Colonic mucosa (tissue), 4 donors: ENCODE measurements at regions not wholly inside any gene's neighbourhood (a gene's known extent, or its start where the extent isn't known, plus 50 kb on each side); places are given as distances from the start of the nearest gene placed in this dataset.

Experiments used
- DNase-seq: peaks from one replicate; pipeline ENCODE4 v3.0.0-alpha.2; 2020
- H3K27ac ChIP-seq: fragments of 200-600 bp; one replicate; pipeline ENCODE4 v1.8.0; 2021
- H3K27me3 ChIP-seq: fragments of 200-600 bp; one replicate; pipeline ENCODE4 v1.8.0; 2021
- H3K36me3 ChIP-seq: fragments of 200-600 bp; one replicate; pipeline ENCODE4 v1.8.0; 2021
- H3K4me1 ChIP-seq: fragments of 200-600 bp; one replicate; pipeline ENCODE4 v1.8.0; 2021; ENCODE audit warnings: mild to moderate bottlenecking
- H3K4me3 ChIP-seq: fragments of 200-600 bp; one replicate; pipeline ENCODE4 v1.8.0; 2021
- H3K9ac ChIP-seq, 2 donors: one replicate each; pipeline ENCODE4 v1.7.0; 2013; ENCODE audit warnings: control low read depth in 2 of 2, low read depth in 2 of 2, low read length in 2 of 2
- H3K9me3 ChIP-seq: fragments of 200-600 bp; one replicate; pipeline ENCODE4 v1.8.0; 2021
- CTCF ChIP-seq: fragments of 200-600 bp; IDR thresholded peaks from one replicate; pipeline ENCODE4 v1.8.0; 2022; ENCODE audit warnings: antibody characterized with exemption, mild to moderate bottlenecking
- intact Hi-C: fragments of 100-400 bp; cut with DNase I; formaldehyde crosslinking; loops from one replicate; pipeline ENCODE4 v1.14.1; 2022
- donor health status: healthy.
- donor health status: DM: no; HTN: no; CAD: no.
- donor health status: DM: no; HTN: no; CAD: no.

GRCh38 chr1:22288593-22289241 is 145.8 kb upstream of the WNT4 start:
- intact Hi-C loops = no loop called here
- no peaks in the 10 kb centered on the region for H3K36me3 ChIP-seq
- H3K27me3 ChIP-seq = no peaks in the 10 kb centered on the region
- no peak for TF ChIP-seq CTCF
- H3K4me3 ChIP-seq = no peak overlapping the region
- no peaks in the 10 kb centered on the region for H3K9me3 ChIP-seq
- H3K9ac ChIP-seq = no peak overlapping the region
- H3K27ac ChIP-seq = no peak overlapping the region
- no peaks in the 10 kb centered on the region for H3K4me1 ChIP-seq
- DNase-seq = no peak

GRCh38 chr1:22289307-22289995 is 146.6 kb upstream of the WNT4 start:
- DNase-seq = no peak
- Histone ChIP-seq H3K36me3 (no peaks in the 10 kb centered on the region), H3K9me3 (no peaks in the 10 kb centered on the region), H3K9ac (no peak overlapping the region), H3K27ac (no peak overlapping the region), H3K4me3 (no peak overlapping the region), H3K27me3 (no peaks in the 10 kb centered on the region), H3K4me1 (no peaks in the 10 kb centered on the region)
- TF ChIP-seq CTCF = no peak
- intact Hi-C loops = no loop called here

GRCh38 chr1:22290157-22290556 is 147.3 kb upstream of the WNT4 start:
- Histone ChIP-seq H3K9ac (no peak overlapping the region), H3K27me3 (no peaks in the 10 kb centered on the region), H3K4me3 (no peak overlapping the region), H3K27ac (no peak overlapping the region), H3K9me3 (no peaks in the 10 kb centered on the region), H3K4me1 (no peaks in the 10 kb centered on the region), H3K36me3 (no peaks in the 10 kb centered on the region)
- intact Hi-C loops = no loop called here
- DNase-seq = no peak
- TF ChIP-seq CTCF = no peak

- Histone ChIP-seq H3K27ac (no peak overlapping the region), H3K9me3 (no peaks in the 10 kb centered on the region), H3K4me1 (no peaks in the 10 kb centered on the region), H3K27me3 (no peaks in the 10 kb centered on the region), H3K9ac (no peak overlapping the region), H3K4me3 (no peak overlapping the region), H3K36me3 (no peaks in the 10 kb centered on the region)
- no peak for TF ChIP-seq CTCF
- DNase-seq = no peak
- intact Hi-C loops = no loop called here
These were observed 147.7 kb upstream of the WNT4 start for GRCh38 chr1:22290611-22291010.

- no peaks in the 10 kb centered on the region for H3K4me1 ChIP-seq
- H3K9ac ChIP-seq = no peak overlapping the region
- DNase-seq = no peak
- no peak for TF ChIP-seq CTCF
- no peaks in the 10 kb centered on the region for H3K27me3 ChIP-seq
- intact Hi-C loops = no loop called here
- no peak overlapping the region for H3K4me3 ChIP-seq
- no peak overlapping the region for H3K27ac ChIP-seq
- no peaks in the 10 kb centered on the region for H3K36me3 ChIP-seq
- H3K9me3 ChIP-seq = no peaks in the 10 kb centered on the region
These were observed 148.2 kb upstream of the WNT4 start for GRCh38 chr1:22291057-22291456.
